ENCODE measurements at regions not wholly inside any gene's neighbourhood (a gene's known extent, or its start where the extent isn't known, plus 50 kb on each side); places are given as distances from the start of the nearest gene placed in this dataset.

DNA sequence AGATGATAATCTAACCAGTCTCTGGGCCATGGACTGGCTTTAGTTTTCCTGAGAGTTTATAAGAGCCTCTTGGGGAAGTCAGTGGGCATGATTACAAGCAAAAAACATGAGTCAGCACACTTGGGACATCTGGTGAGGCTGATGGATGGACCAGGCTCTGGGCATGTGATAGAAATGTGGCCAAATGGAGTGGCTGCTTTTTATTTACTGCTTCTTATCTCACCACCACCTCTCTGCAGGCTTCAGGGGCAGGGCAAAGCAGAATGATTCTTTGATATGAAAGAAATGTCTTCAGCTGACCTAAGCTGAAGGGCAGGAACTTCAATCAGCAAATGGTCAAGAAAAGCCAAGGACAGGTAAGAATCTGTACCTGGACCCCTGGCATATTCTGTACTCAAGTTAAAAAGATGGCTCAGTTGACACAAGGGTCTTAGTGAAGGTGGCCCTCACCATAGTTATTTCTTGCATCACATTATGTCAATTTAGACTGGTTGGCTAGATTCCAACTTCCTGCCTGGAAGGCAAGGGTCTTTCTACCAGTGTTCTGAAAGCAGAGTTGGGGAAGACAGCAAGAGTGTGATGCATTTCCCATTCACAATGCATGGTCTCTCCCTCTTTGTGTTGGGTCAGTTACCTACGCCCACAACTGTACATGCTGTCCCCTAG is 162.8 kb downstream of the FASLG start:
- DNase-seq (ENCODE audit: low read depth): no peak
- TF ChIP-seq, protein P1, sequence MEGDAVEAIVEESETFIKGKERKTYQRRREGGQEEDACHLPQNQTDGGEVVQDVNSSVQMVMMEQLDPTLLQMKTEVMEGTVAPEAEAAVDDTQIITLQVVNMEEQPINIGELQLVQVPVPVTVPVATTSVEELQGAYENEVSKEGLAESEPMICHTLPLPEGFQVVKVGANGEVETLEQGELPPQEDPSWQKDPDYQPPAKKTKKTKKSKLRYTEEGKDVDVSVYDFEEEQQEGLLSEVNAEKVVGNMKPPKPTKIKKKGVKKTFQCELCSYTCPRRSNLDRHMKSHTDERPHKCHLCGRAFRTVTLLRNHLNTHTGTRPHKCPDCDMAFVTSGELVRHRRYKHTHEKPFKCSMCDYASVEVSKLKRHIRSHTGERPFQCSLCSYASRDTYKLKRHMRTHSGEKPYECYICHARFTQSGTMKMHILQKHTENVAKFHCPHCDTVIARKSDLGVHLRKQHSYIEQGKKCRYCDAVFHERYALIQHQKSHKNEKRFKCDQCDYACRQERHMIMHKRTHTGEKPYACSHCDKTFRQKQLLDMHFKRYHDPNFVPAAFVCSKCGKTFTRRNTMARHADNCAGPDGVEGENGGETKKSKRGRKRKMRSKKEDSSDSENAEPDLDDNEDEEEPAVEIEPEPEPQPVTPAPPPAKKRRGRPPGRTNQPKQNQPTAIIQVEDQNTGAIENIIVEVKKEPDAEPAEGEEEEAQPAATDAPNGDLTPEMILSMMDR (conservative IDR thresholded peaks at IDR 0.05; ENCODE audit: low read depth, low read length): peak; percentile 2
- no peak overlapping the region for H3K4me3 ChIP-seq (ENCODE audit: low read length)

DNA sequence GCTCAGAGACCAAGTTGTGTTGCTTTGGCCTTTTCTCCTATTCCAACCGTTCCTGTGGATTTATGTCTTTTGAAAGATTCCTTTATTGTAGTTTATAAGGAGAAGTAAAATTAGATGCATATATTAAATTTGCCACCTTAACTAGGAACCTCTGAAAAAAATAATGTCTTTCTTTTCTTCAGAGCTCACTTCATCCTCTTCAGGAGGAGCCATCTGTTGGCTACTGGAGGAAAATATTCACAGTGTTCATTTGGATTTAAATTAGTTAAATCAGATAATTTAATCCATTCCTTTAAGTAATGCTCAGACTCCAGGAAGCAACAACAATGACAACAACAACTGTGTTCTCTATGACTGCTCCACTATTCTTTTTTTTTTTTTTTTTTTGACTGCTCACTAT is 164.0 kb downstream of the FASLG start:
- DNase-seq (ENCODE audit: low read depth): no peak
- TF ChIP-seq, protein P1 (conservative IDR thresholded peaks at IDR 0.05; ENCODE audit: low read depth, low read length): no peak
- H3K4me3 ChIP-seq (ENCODE audit: low read length): no peak overlapping the region

DNA sequence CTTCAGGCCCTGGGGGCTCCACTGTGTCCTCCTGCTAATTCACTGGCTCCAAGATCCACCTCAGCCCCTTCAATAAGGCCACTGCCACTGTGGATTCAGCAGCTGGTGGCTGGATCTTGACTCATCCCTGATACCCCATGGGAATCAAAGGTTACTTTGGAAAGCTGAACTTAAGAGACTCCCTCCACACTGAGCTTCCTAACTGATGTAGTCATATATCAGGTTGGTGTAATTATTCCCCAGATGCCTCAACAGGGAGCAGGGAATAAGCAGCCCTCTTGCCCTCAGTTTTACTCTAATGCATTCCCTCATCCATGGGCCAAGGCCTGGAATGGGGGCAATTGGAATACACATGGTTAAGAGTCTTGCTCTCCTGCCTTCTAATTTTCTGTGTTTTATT is 164.6 kb downstream of the FASLG start:
- TF ChIP-seq, protein P1 (conservative IDR thresholded peaks at IDR 0.05; ENCODE audit: low read depth, low read length): no peak
- H3K4me3 ChIP-seq (ENCODE audit: low read length): no peak overlapping the region
- no peak for DNase-seq (ENCODE audit: low read depth)

DNA sequence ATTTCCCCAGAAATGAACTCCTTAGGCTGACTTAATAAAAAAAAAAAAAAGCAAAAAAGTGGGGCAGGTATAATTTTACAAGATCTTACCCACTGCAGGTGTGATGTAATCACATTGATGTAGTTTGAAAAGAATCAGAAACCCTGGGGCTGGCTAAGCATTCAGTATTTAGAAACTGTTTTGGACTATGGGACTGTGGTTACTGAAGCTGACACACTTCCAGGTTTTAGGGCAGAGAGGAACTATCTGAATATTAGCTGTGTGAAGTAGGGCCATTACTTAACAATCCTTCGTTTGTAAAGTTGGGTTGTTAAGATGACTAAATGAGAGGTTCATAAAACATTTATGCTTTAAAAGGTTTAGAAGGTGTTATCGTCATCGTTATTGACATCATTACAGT is 165.3 kb downstream of the FASLG start:
- DNase-seq (ENCODE audit: low read depth): no peak
- TF ChIP-seq, protein P1 (conservative IDR thresholded peaks at IDR 0.05; ENCODE audit: low read depth, low read length): no peak
- no peak overlapping the region for H3K4me3 ChIP-seq (ENCODE audit: low read length)

DNA sequence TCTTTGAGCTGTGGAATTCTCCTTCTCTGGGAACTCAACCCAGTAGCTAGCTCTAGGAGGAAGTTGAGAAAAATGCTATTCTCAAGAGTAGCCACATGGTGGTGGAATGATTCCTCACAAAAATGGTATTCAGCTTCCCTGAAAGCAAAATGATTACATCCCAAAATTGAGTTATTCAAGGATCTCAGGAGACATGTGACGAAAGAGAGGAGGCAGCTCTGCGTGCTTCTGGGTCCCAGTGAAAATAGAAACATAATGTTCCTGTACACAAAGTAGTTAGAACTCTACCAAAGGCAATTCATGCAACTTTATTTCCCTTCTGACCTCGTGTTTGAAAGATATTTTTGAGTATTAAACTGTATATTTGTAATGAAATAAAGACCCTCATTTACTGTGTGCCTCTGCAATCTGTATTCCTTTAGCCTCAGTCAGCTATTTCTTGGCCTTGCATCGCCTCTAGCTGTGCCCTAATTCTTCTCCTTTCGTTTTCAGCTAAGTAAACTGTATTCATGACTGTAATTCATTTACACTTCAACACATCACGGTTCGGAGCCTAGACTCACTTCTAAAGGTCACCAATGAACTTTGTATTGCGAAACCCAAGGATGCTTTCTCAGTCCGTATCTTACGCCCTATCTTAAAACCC is 167.3 kb downstream of the FASLG start:
- DNase-seq (ENCODE audit: low read depth): peak; percentile 37

DNA sequence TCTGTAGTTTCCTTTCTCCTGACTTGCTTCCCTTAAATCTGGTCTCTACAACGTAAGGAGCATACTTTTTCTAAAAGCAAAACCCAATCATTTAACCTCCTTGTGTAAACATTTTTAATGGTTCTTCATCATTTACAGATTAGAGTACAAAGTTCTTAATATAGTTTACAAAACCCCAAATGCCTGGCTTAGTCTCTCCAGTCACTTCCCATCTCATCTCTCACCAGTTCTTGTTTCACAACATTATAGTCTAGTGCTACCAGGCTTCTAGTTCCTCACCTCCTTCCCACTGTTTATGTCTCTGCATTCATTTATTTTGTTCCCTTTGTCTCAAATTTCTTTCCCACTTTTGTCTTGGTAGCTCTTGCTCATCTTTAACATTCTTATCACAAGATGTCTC is 168.4 kb downstream of the FASLG start:
- no peak overlapping the region for H3K4me3 ChIP-seq (ENCODE audit: low read length)
- TF ChIP-seq, protein P1 (conservative IDR thresholded peaks at IDR 0.05; ENCODE audit: low read depth, low read length): no peak
- DNase-seq (ENCODE audit: low read depth): no peak

More for the DNA sequence above, 167.3 kb downstream of the FASLG start:
- H3K4me3 ChIP-seq (ENCODE audit: low read length): no peak overlapping the region
- TF ChIP-seq, protein P1 (conservative IDR thresholded peaks at IDR 0.05; ENCODE audit: low read depth, low read length): peak; percentile 66

DNA sequence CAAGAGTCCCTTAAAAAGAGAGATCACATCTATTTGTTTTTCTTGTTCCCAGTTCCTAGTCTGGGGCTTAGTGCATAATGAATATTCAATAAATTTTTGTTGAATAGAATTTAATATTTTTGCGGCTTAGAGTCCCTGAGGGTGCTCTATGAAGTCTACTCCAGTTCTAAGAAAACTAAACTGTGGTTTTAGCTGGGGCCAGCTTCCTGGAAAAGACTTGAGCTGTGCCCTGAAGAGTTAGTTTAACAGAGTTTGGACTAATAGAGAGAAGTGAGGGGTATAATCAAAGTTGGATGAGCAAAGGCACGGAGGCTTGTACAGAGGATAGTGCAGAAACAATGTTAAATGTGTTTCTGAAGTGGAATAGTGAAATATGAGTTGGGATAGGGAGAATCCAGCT is 168.9 kb downstream of the FASLG start:
- no peak overlapping the region for H3K4me3 ChIP-seq (ENCODE audit: low read length)
- TF ChIP-seq, protein P1 (conservative IDR thresholded peaks at IDR 0.05; ENCODE audit: low read depth, low read length): no peak
- DNase-seq (ENCODE audit: low read depth): no peak

All from retinal pigment epithelial cell (primary cell).